ENCODE measurements at regions not wholly inside any gene's neighbourhood (a gene's known extent, or its start where the extent isn't known, plus 50 kb on each side); places are given as distances from the start of the nearest gene placed in this dataset.

DNA sequence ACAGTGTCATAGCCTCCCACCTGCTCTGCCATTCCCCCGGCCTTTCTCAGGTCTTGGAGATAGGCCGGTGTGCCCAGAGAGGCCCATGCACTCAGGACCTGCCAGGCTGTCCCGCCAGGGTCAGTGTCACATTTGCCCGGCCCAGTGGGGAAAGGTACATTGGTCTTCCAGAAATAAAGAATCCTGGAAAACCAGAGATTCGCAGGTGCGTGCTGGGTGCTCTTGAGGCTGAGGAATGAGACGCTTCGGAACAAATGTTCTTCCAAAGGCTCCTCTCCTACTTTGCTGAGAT, 205.8 kb upstream of the RTL1 start:
- TF ChIP-seq SIN3A (IDR thresholded peaks at IDR 0.05; ENCODE audit: borderline replicate concordance, insufficient read depth, low read length) (no peak), TAF1 (IDR thresholded peaks at IDR 0.05; ENCODE audit: borderline replicate concordance, insufficient read depth, low read length) (no peak), FOXP2 (optimal IDR thresholded peaks at IDR 0.05; ENCODE audit: borderline replicate concordance, extremely low read depth, extremely low read length, insufficient read depth) (no peak), POLR2AphosphoS5 (IDR thresholded peaks at IDR 0.05; ENCODE audit: low read depth, low read length) (no peak)
- TF ChIP-seq, protein P1, sequence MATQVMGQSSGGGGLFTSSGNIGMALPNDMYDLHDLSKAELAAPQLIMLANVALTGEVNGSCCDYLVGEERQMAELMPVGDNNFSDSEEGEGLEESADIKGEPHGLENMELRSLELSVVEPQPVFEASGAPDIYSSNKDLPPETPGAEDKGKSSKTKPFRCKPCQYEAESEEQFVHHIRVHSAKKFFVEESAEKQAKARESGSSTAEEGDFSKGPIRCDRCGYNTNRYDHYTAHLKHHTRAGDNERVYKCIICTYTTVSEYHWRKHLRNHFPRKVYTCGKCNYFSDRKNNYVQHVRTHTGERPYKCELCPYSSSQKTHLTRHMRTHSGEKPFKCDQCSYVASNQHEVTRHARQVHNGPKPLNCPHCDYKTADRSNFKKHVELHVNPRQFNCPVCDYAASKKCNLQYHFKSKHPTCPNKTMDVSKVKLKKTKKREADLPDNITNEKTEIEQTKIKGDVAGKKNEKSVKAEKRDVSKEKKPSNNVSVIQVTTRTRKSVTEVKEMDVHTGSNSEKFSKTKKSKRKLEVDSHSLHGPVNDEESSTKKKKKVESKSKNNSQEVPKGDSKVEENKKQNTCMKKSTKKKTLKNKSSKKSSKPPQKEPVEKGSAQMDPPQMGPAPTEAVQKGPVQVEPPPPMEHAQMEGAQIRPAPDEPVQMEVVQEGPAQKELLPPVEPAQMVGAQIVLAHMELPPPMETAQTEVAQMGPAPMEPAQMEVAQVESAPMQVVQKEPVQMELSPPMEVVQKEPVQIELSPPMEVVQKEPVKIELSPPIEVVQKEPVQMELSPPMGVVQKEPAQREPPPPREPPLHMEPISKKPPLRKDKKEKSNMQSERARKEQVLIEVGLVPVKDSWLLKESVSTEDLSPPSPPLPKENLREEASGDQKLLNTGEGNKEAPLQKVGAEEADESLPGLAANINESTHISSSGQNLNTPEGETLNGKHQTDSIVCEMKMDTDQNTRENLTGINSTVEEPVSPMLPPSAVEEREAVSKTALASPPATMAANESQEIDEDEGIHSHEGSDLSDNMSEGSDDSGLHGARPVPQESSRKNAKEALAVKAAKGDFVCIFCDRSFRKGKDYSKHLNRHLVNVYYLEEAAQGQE (IDR thresholded peaks at IDR 0.05; ENCODE audit: insufficient read depth in 1 of 2, low read depth in 2 of 2, low read length in 2 of 2) = no peak

DNA sequence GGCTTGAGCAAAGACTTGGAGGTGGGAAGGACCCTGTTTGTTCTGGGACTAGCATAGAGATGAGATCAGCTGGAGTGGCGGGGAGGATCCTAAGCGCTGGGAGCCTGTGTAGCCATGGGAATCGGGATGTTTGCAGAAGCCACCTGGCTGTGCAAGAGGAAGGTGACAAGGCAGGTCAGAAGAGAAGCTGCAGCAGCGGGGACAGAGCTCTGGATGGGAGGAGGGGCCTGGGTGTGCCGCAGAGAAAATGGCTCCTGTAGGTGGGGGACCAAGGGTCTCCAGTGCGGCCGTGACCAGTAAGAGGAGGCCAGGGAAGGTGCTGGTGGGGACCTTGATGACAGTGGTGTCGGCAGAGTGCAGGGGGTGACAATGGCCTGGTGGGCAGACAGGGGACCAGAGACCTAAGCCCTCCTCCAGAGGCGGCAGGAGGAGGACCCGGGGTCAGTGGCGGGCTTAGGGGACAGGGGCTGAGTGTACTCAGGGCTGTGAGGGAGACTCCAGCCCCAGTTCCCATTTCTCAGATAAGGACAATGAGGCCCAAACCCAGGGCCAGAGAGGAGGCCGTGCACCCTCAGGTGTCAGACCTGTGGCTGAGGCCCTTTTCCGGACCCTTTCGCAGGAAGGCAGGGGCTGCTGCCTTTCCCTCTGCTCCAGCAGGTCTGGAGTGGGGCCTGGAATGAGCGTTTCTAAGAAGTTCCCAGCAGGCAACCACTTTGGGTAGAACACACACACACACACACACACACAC, 206.6 kb upstream of the RTL1 start:
- TF ChIP-seq TAF1 (IDR thresholded peaks at IDR 0.05; ENCODE audit: borderline replicate concordance, insufficient read depth, low read length) = no peak
- TF ChIP-seq, protein P1 (IDR thresholded peaks at IDR 0.05; ENCODE audit: insufficient read depth in 1 of 2, low read depth in 2 of 2, low read length in 2 of 2) = no peak
- no peak for TF ChIP-seq POLR2AphosphoS5 (IDR thresholded peaks at IDR 0.05; ENCODE audit: low read depth, low read length)
- TF ChIP-seq SIN3A (IDR thresholded peaks at IDR 0.05; ENCODE audit: borderline replicate concordance, insufficient read depth, low read length) = no peak
- TF ChIP-seq FOXP2 (optimal IDR thresholded peaks at IDR 0.05; ENCODE audit: borderline replicate concordance, extremely low read depth, extremely low read length, insufficient read depth) = no peak

- TF ChIP-seq POLR2AphosphoS5 (IDR thresholded peaks at IDR 0.05; ENCODE audit: low read depth, low read length) (no peak), FOXP2 (optimal IDR thresholded peaks at IDR 0.05; ENCODE audit: borderline replicate concordance, extremely low read depth, extremely low read length, insufficient read depth) (no peak), SIN3A (IDR thresholded peaks at IDR 0.05; ENCODE audit: borderline replicate concordance, insufficient read depth, low read length) (no peak), TAF1 (IDR thresholded peaks at IDR 0.05; ENCODE audit: borderline replicate concordance, insufficient read depth, low read length) (no peak)
- TF ChIP-seq, protein P1 (IDR thresholded peaks at IDR 0.05; ENCODE audit: insufficient read depth in 1 of 2, low read depth in 2 of 2, low read length in 2 of 2) = no peak
These were observed 207.5 kb upstream of the RTL1 start for GRCh38 chr14:101110729-101111619.

DNA sequence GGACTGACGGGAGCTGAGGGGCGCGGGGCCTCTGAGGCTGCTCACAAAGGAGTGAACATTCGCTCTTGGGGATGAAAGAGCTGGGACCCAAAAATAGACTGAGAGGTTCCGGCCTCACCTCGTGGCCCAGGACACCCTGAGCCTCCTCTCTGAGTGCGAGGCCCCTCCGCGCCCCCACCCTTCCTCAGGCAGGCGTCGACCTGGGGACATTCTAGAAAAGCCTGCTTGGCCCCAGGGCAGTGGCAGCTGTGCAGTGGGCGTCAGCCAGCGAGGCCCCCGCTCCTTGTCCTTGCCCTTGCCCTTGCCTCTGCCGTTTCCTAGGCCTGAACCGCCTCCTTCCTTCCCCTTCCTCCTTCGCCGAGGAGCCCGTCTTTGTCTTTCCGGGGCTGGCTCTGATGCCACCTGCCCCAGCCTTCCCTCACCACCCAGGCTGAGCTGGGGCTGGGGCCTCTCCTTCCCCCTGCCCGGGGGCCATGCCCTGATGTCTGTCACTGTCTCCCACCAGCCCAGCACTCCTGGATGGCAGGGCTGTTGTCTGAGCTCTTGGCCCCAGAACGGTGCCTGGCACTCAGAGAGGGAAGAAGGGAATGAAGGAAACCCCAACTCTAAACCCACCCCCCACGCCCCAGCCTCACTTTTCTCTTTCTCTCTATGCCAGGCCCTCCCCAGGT, 208.2 kb upstream of the RTL1 start:
- TF ChIP-seq, protein P1 (IDR thresholded peaks at IDR 0.05; ENCODE audit: insufficient read depth in 1 of 2, low read depth in 2 of 2, low read length in 2 of 2) = no peak
- TF ChIP-seq TAF1 (IDR thresholded peaks at IDR 0.05; ENCODE audit: borderline replicate concordance, insufficient read depth, low read length) (no peak), SIN3A (IDR thresholded peaks at IDR 0.05; ENCODE audit: borderline replicate concordance, insufficient read depth, low read length) (no peak), POLR2AphosphoS5 (IDR thresholded peaks at IDR 0.05; ENCODE audit: low read depth, low read length) (no peak), FOXP2 (optimal IDR thresholded peaks at IDR 0.05; ENCODE audit: borderline replicate concordance, extremely low read depth, extremely low read length, insufficient read depth) (no peak)

Measured in PFSK-1 (cell line).